Effector memory CD4-positive, alpha-beta T cell (primary cell): ENCODE measurements at regions not wholly inside any gene's neighbourhood (a gene's known extent, or its start where the extent isn't known, plus 50 kb on each side); places are given as distances from the start of the nearest gene placed in this dataset.

ENCODE experiments used
- DNase-seq, 3 donors: peaks; one replicate each; pipeline ENCODE4 v3.0.0-alpha.2; 2020
- H3K27ac ChIP-seq: 2 replicates; pipeline ENCODE4 v1.7.0; 2013; ENCODE audit warnings: mild to moderate bottlenecking, low read length, moderate library complexity; ENCODE audit not compliant: insufficient read depth, poor library complexity, severe bottlenecking
- H3K27me3 ChIP-seq: replicated peaks from 2 replicates; pipeline ENCODE4 v1.7.0; 2013; ENCODE audit warnings: mild to moderate bottlenecking, low read length; ENCODE audit not compliant: insufficient read depth, control insufficient read depth, poor library complexity, severe bottlenecking
- H3K36me3 ChIP-seq: 2 replicates; pipeline ENCODE4 v1.7.0; 2013; ENCODE audit warnings: mild to moderate bottlenecking, low read length, moderate library complexity; ENCODE audit not compliant: control insufficient read depth, insufficient read depth
- H3K4me1 ChIP-seq: 2 replicates; pipeline ENCODE4 v1.7.0; 2013; ENCODE audit warnings: low read length, mild to moderate bottlenecking; ENCODE audit not compliant: control insufficient read depth, insufficient read depth, poor library complexity, severe bottlenecking
- H3K4me3 ChIP-seq: 2 replicates; pipeline ENCODE4 v1.7.0; 2013; ENCODE audit warnings: low read length, low read depth, mild to moderate bottlenecking; ENCODE audit not compliant: insufficient read depth, poor library complexity, severe bottlenecking
- H3K9me3 ChIP-seq: 2 replicates; pipeline ENCODE4 v1.7.0; 2013; ENCODE audit warnings: mild to moderate bottlenecking, low read length, moderate library complexity; ENCODE audit not compliant: control insufficient read depth

GRCh38 chr6:113733381-113733780 is 123.8 kb upstream of the MARCKS start:
- H3K4me1 ChIP-seq: no peaks in the 10 kb centered on the region
- H3K36me3 ChIP-seq: no peaks in the 10 kb centered on the region
- DNase-seq: no peak
- H3K27me3 ChIP-seq: no peaks in the 10 kb centered on the region
- H3K9me3 ChIP-seq: no peaks in the 10 kb centered on the region
- H3K4me3 ChIP-seq: no peak overlapping the region
- H3K27ac ChIP-seq: no peak overlapping the region

- no peaks in the 10 kb centered on the region for H3K4me1 ChIP-seq
- H3K27me3 ChIP-seq: no peaks in the 10 kb centered on the region
- no peak overlapping the region for H3K4me3 ChIP-seq
- no peak for DNase-seq
- no peaks in the 10 kb centered on the region for H3K9me3 ChIP-seq
- no peaks in the 10 kb centered on the region for H3K36me3 ChIP-seq
- H3K27ac ChIP-seq: no peak overlapping the region
These were observed 122.2 kb upstream of the MARCKS start for GRCh38 chr6:113734982-113735381.

GRCh38 chr6:113735491-113735890 is 121.7 kb upstream of the MARCKS start:
- no peaks in the 10 kb centered on the region for H3K36me3 ChIP-seq
- H3K4me3 ChIP-seq: no peak overlapping the region
- no peaks in the 10 kb centered on the region for H3K9me3 ChIP-seq
- H3K4me1 ChIP-seq: no peaks in the 10 kb centered on the region
- H3K27ac ChIP-seq: no peak overlapping the region
- DNase-seq: no peak
- H3K27me3 ChIP-seq: no peaks in the 10 kb centered on the region

GRCh38 chr6:113736978-113737377 is 120.2 kb upstream of the MARCKS start:
- Histone ChIP-seq H3K27me3 (no peaks in the 10 kb centered on the region), H3K27ac (no peak overlapping the region), H3K4me3 (no peak overlapping the region), H3K4me1 (no peaks in the 10 kb centered on the region), H3K36me3 (no peaks in the 10 kb centered on the region), H3K9me3 (no peaks in the 10 kb centered on the region)
- DNase-seq: no peak

- Histone ChIP-seq H3K4me3 (no peak overlapping the region), H3K27me3 (no peaks in the 10 kb centered on the region), H3K9me3 (no peaks in the 10 kb centered on the region), H3K36me3 (no peaks in the 10 kb centered on the region), H3K27ac (no peak overlapping the region), H3K4me1 (no peaks in the 10 kb centered on the region)
- DNase-seq: no peak
These were observed 118.0 kb upstream of the MARCKS start for GRCh38 chr6:113739041-113739655.

- H3K27ac ChIP-seq: no peak overlapping the region
- H3K9me3 ChIP-seq: no peaks in the 10 kb centered on the region
- DNase-seq: no peak
- no peaks in the 10 kb centered on the region for H3K27me3 ChIP-seq
- H3K4me1 ChIP-seq: no peaks in the 10 kb centered on the region
- H3K4me3 ChIP-seq: no peak overlapping the region
- H3K36me3 ChIP-seq: no peaks in the 10 kb centered on the region
These were observed 115.5 kb upstream of the MARCKS start for GRCh38 chr6:113741651-113742050.

- Histone ChIP-seq H3K4me3 (no peak overlapping the region), H3K27me3 (no peaks in the 10 kb centered on the region), H3K9me3 (no peaks in the 10 kb centered on the region), H3K27ac (no peak overlapping the region), H3K4me1 (no peaks in the 10 kb centered on the region), H3K36me3 (no peaks in the 10 kb centered on the region)
- no peak for DNase-seq
These were observed 114.8 kb upstream of the MARCKS start for GRCh38 chr6:113742342-113742741.

- H3K4me1 ChIP-seq: no peaks in the 10 kb centered on the region
- H3K4me3 ChIP-seq: no peak overlapping the region
- no peaks in the 10 kb centered on the region for H3K36me3 ChIP-seq
- H3K9me3 ChIP-seq: no peaks in the 10 kb centered on the region
- no peaks in the 10 kb centered on the region for H3K27me3 ChIP-seq
- no peak for DNase-seq
- H3K27ac ChIP-seq: no peak overlapping the region
These were observed 112.3 kb upstream of the MARCKS start for GRCh38 chr6:113744861-113745260.

GRCh38 chr6:113750151-113750855 is 106.8 kb upstream of the MARCKS start:
- H3K9me3 ChIP-seq: no peaks in the 10 kb centered on the region
- no peak for DNase-seq
- no peaks in the 10 kb centered on the region for H3K36me3 ChIP-seq
- H3K27me3 ChIP-seq: no peaks in the 10 kb centered on the region
- no peaks in the 10 kb centered on the region for H3K4me1 ChIP-seq
- H3K4me3 ChIP-seq: no peak overlapping the region
- no peak overlapping the region for H3K27ac ChIP-seq

- no peak for DNase-seq
- Histone ChIP-seq H3K4me1 (no peaks in the 10 kb centered on the region), H3K9me3 (no peaks in the 10 kb centered on the region), H3K27ac (no peak overlapping the region), H3K27me3 (no peaks in the 10 kb centered on the region), H3K36me3 (no peaks in the 10 kb centered on the region), H3K4me3 (no peak overlapping the region)
These were observed 102.9 kb upstream of the MARCKS start for GRCh38 chr6:113754291-113754690.
